ENCODE measurements at regions not wholly inside any gene's neighbourhood (a gene's known extent, or its start where the extent isn't known, plus 50 kb on each side); places are given as distances from the start of the nearest gene placed in this dataset.

DNA sequence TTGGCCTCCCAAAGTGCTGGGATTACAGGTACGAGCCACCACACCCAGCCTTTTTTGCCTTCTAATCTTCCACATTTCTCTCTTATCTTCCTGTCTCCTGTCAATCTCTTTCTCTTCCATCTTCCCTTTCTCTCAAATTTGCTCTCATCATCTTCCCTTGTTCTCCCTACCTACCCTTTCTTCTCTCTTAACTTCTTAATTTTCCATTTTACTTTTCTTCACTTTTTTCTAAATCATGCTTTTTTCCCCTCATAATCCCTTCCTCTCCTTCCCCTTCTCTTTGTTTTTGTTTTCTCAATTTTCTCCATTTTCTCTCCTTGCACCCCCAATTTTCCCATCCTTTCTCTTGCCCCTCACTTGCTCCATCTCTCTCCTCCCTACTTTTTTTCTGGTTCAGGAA, 545.7 kb downstream of the OMA1 start:
- no peak for TF ChIP-seq TAF1 (IDR thresholded peaks at IDR 0.05; ENCODE audit: borderline replicate concordance, insufficient read depth, low read length)
- TF ChIP-seq POLR2AphosphoS5 (IDR thresholded peaks at IDR 0.05; ENCODE audit: low read depth, low read length), result no peak
- TF ChIP-seq, protein P1, sequence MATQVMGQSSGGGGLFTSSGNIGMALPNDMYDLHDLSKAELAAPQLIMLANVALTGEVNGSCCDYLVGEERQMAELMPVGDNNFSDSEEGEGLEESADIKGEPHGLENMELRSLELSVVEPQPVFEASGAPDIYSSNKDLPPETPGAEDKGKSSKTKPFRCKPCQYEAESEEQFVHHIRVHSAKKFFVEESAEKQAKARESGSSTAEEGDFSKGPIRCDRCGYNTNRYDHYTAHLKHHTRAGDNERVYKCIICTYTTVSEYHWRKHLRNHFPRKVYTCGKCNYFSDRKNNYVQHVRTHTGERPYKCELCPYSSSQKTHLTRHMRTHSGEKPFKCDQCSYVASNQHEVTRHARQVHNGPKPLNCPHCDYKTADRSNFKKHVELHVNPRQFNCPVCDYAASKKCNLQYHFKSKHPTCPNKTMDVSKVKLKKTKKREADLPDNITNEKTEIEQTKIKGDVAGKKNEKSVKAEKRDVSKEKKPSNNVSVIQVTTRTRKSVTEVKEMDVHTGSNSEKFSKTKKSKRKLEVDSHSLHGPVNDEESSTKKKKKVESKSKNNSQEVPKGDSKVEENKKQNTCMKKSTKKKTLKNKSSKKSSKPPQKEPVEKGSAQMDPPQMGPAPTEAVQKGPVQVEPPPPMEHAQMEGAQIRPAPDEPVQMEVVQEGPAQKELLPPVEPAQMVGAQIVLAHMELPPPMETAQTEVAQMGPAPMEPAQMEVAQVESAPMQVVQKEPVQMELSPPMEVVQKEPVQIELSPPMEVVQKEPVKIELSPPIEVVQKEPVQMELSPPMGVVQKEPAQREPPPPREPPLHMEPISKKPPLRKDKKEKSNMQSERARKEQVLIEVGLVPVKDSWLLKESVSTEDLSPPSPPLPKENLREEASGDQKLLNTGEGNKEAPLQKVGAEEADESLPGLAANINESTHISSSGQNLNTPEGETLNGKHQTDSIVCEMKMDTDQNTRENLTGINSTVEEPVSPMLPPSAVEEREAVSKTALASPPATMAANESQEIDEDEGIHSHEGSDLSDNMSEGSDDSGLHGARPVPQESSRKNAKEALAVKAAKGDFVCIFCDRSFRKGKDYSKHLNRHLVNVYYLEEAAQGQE (IDR thresholded peaks at IDR 0.05; ENCODE audit: insufficient read depth in 1 of 2, low read depth in 2 of 2, low read length in 2 of 2), result no peak
- TF ChIP-seq SIN3A (IDR thresholded peaks at IDR 0.05; ENCODE audit: borderline replicate concordance, insufficient read depth, low read length), result no peak
- TF ChIP-seq FOXP2 (optimal IDR thresholded peaks at IDR 0.05; ENCODE audit: borderline replicate concordance, extremely low read depth, extremely low read length, insufficient read depth), result no peak

- TF ChIP-seq POLR2AphosphoS5 (IDR thresholded peaks at IDR 0.05; ENCODE audit: low read depth, low read length), result no peak
- TF ChIP-seq SIN3A (IDR thresholded peaks at IDR 0.05; ENCODE audit: borderline replicate concordance, insufficient read depth, low read length), result no peak
- TF ChIP-seq, protein P1 (IDR thresholded peaks at IDR 0.05; ENCODE audit: insufficient read depth in 1 of 2, low read depth in 2 of 2, low read length in 2 of 2), result no peak
- no peak for TF ChIP-seq TAF1 (IDR thresholded peaks at IDR 0.05; ENCODE audit: borderline replicate concordance, insufficient read depth, low read length)
- TF ChIP-seq FOXP2 (optimal IDR thresholded peaks at IDR 0.05; ENCODE audit: borderline replicate concordance, extremely low read depth, extremely low read length, insufficient read depth), result no peak
Observed at GRCh38 chr1:58000116-58000515, 546.4 kb downstream of the OMA1 start.

DNA sequence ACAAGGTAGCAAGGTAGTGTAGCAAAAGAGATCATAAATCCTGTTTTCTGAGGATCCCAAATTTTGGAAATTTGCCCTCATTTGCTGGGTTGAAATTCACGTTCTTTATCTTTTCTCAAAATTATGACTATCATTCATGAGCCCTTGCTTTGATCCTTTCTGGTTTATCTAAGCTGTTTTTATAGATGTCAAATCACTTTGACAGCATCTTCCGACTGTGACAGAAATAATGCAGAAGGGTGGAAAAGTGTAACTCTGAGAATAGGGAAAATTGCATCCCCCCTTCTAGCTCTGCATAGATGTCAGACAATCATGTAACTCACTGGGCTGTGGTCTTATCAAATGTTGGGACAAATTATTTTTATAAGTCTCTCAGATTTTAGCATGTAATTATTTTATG, 550.1 kb downstream of the OMA1 start:
- TF ChIP-seq SIN3A (IDR thresholded peaks at IDR 0.05; ENCODE audit: borderline replicate concordance, insufficient read depth, low read length) (no peak), POLR2AphosphoS5 (IDR thresholded peaks at IDR 0.05; ENCODE audit: low read depth, low read length) (no peak), FOXP2 (optimal IDR thresholded peaks at IDR 0.05; ENCODE audit: borderline replicate concordance, extremely low read depth, extremely low read length, insufficient read depth) (no peak), TAF1 (IDR thresholded peaks at IDR 0.05; ENCODE audit: borderline replicate concordance, insufficient read depth, low read length) (no peak)
- TF ChIP-seq, protein P1 (IDR thresholded peaks at IDR 0.05; ENCODE audit: insufficient read depth in 1 of 2, low read depth in 2 of 2, low read length in 2 of 2), result no peak

DNA sequence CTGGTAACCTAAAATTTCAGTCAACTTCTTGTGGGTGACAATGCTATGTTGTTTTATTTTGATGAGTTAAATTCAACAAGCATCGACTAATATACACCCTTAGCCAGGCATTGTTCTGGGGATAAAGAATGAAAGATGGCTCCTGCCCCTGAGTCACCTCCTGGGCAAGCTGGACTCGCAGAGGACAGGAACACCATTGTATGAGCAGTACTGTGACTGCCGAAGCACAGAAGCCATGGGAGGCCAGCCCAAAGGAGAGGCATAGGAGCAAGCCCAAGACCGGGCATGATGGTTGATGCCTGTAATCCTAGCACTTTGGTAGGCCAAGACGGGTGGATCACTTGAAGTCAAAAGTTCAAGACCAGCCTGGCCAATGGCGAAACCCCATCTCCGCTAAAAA, 555.2 kb downstream of the OMA1 start:
- TF ChIP-seq, protein P1 (IDR thresholded peaks at IDR 0.05; ENCODE audit: insufficient read depth in 1 of 2, low read depth in 2 of 2, low read length in 2 of 2), result no peak
- TF ChIP-seq POLR2AphosphoS5 (IDR thresholded peaks at IDR 0.05; ENCODE audit: low read depth, low read length) (no peak), SIN3A (IDR thresholded peaks at IDR 0.05; ENCODE audit: borderline replicate concordance, insufficient read depth, low read length) (no peak), FOXP2 (optimal IDR thresholded peaks at IDR 0.05; ENCODE audit: borderline replicate concordance, extremely low read depth, extremely low read length, insufficient read depth) (no peak), TAF1 (IDR thresholded peaks at IDR 0.05; ENCODE audit: borderline replicate concordance, insufficient read depth, low read length) (no peak)

DNA sequence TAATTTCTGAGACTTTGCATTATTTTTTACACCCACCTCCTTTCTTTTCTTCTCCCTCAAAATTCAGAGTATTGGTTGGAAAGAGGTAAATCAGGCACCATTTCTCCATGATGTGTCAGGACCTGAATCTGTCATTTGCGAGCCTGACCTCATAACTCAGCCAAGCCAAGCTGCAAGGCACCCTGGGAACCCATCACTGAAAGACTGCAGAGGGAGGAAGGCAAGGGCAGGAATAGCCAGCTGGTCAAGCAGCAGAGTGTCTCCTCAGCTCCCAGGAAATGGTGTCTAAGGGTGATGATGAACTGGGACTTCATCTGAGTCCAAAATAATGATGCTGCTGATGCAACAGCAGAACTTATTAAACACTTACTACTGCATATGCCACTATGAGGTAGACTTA, 556.6 kb downstream of the OMA1 start:
- no peak for TF ChIP-seq SIN3A (IDR thresholded peaks at IDR 0.05; ENCODE audit: borderline replicate concordance, insufficient read depth, low read length)
- no peak for TF ChIP-seq TAF1 (IDR thresholded peaks at IDR 0.05; ENCODE audit: borderline replicate concordance, insufficient read depth, low read length)
- TF ChIP-seq, protein P1 (IDR thresholded peaks at IDR 0.05; ENCODE audit: insufficient read depth in 1 of 2, low read depth in 2 of 2, low read length in 2 of 2), result no peak
- no peak for TF ChIP-seq FOXP2 (optimal IDR thresholded peaks at IDR 0.05; ENCODE audit: borderline replicate concordance, extremely low read depth, extremely low read length, insufficient read depth)
- TF ChIP-seq POLR2AphosphoS5 (IDR thresholded peaks at IDR 0.05; ENCODE audit: low read depth, low read length), result no peak
